H1 (cell line): ENCODE measurements at regions not wholly inside any gene's neighbourhood (a gene's known extent, or its start where the extent isn't known, plus 50 kb on each side); places are given as distances from the start of the nearest gene placed in this dataset.
A peak's percentile ranks its signal among the peaks of the same experiment; 100 is the strongest.

Source experiments
- ATF2 ChIP-seq: IDR thresholded peaks from 2 replicates; pipeline ENCODE4 v1.6.1; 2012; ENCODE audit warnings: low read length, inconsistent platforms
- CTCF ChIP-seq, 3 experiments: IDR thresholded peaks; 1 replicate in 2 of 3; 2 replicates in 1 of 3; pipeline versions ENCODE4 v1.5.1 to v1.6.1; 2011; ENCODE audit warnings: low read length in 3 of 3, mild to moderate bottlenecking in 3 of 3, inconsistent platforms in 2 of 3, low read depth in 1 of 3, moderate library complexity in 1 of 3; ENCODE audit not compliant: insufficient read depth in 1 of 3; ENCODE audit errors: control extremely low read depth in 1 of 3
- EP300 ChIP-seq, 2 experiments: IDR thresholded peaks; 1 replicate in 1 of 2; 2 replicates in 1 of 2; pipeline ENCODE4 v1.6.1; 2011 to 2012; ENCODE audit warnings: low read depth in 2 of 2, low read length in 2 of 2, mild to moderate bottlenecking in 2 of 2, borderline replicate concordance in 1 of 2, inconsistent platforms in 1 of 2, moderate library complexity in 1 of 2
- JUN ChIP-seq: IDR thresholded peaks from 2 replicates; pipeline ENCODE4 v1.6.1; 2011; ENCODE audit warnings: low read depth, mild to moderate bottlenecking, improper control_type of control experiment, low read length

- peak; percentile 73; the same call in 1 of the 2 replicates for TF ChIP-seq ATF2
- TF ChIP-seq EP300 (IDR thresholded peaks at IDR 0.05; ENCODE audit: borderline replicate concordance in 1 of 2, low read depth in 2 of 2, low read length in 2 of 2): 0 out of 3 replicates have a peak, but pooled peaks of 1 of the 2 experiments have one; percentile 14
- TF ChIP-seq JUN: no peak
- TF ChIP-seq CTCF (IDR thresholded peaks at IDR 0.05; ENCODE audit: control extremely low read depth in 1 of 3, insufficient read depth in 1 of 3, low read depth in 1 of 3, low read length in 3 of 3): peak; percentile 92 to 93 (median 93)
These were observed 147.6 kb upstream of the CAMK1G start (continued) for GRCh38 chr1:209435654-209436566.
